CD8-positive, alpha-beta memory T cell (primary cell): ENCODE measurements at regions not wholly inside any gene's neighbourhood (a gene's known extent, or its start where the extent isn't known, plus 50 kb on each side); places are given as distances from the start of the nearest gene placed in this dataset.

Experiments
- CTCF ChIA-PET: fragments of 350-600 bp; sonication (Branson Sonifier 250); formaldehyde crosslinking; loops from one replicate; lab custom pipeline; 2021; ENCODE audit warnings: antibody characterized with exemption; lab: Charles Lee
- POLR2A ChIA-PET: fragments of 350-600 bp; sonication (Branson Sonifier 250); formaldehyde crosslinking; loops from one replicate; lab custom pipeline; 2021; ENCODE audit warnings: antibody characterized with exemption; lab: Charles Lee
- DNase-seq, 5 donors: peaks; one replicate each; pipeline versions ENCODE4 v3.0.0 to v3.0.0-alpha.2; 2020 to 2022; ENCODE audit warnings: mixed read lengths in 1 of 5
- H3K27ac ChIP-seq: one replicate; pipeline ENCODE4 v1.7.0; 2013; ENCODE audit warnings: low read depth, mild to moderate bottlenecking, low read length, moderate library complexity
- H3K27me3 ChIP-seq: 2 replicates; pipeline ENCODE4 v1.7.0; 2013; ENCODE audit warnings: low read length, mild to moderate bottlenecking; ENCODE audit not compliant: insufficient read depth, poor library complexity, severe bottlenecking
- H3K36me3 ChIP-seq: 2 replicates; pipeline ENCODE4 v1.7.0; 2013; ENCODE audit warnings: mild to moderate bottlenecking, low read length, moderate library complexity; ENCODE audit not compliant: insufficient read depth
- H3K4me1 ChIP-seq: 2 replicates; pipeline ENCODE4 v1.7.0; 2013; ENCODE audit warnings: mild to moderate bottlenecking, low read length, moderate library complexity; ENCODE audit not compliant: insufficient read depth
- H3K4me3 ChIP-seq: 2 replicates; pipeline ENCODE4 v1.7.0; 2013; ENCODE audit warnings: mild to moderate bottlenecking, low read length
- H3K9me3 ChIP-seq: 2 replicates; pipeline ENCODE4 v1.7.0; 2013; ENCODE audit warnings: mild to moderate bottlenecking, low read length
- H3K27ac Mint-ChIP-seq, 8 donors: one replicate each; pipeline ENCODE4 v1.8.0; 2020 to 2021; ENCODE audit warnings: mixed read lengths in 8 of 8, mild to moderate bottlenecking in 6 of 8, inconsistent platforms in 3 of 8, moderate library complexity in 3 of 8
- H3K27me3 Mint-ChIP-seq, 2 donors: one replicate each; pipeline ENCODE4 v1.8.0; 2020 to 2021; ENCODE audit warnings: mixed read lengths in 2 of 2, mild to moderate bottlenecking in 1 of 2, moderate library complexity in 1 of 2
- H3K36me3 Mint-ChIP-seq, 3 donors: one replicate each; pipeline ENCODE4 v1.8.0; 2020 to 2021; ENCODE audit warnings: mixed read lengths in 3 of 3, inconsistent platforms in 1 of 3, mild to moderate bottlenecking in 1 of 3
- H3K4me1 Mint-ChIP-seq, 3 donors: one replicate each; pipeline ENCODE4 v1.8.0; 2020 to 2021; ENCODE audit warnings: mixed read lengths in 3 of 3, inconsistent platforms in 1 of 3, mild to moderate bottlenecking in 1 of 3
- H3K4me3 Mint-ChIP-seq, 7 donors: one replicate each; pipeline ENCODE4 v1.8.0; 2020 to 2021; ENCODE audit warnings: mixed read lengths in 7 of 7, mild to moderate bottlenecking in 6 of 7, moderate library complexity in 4 of 7, inconsistent platforms in 2 of 7
- H3K9me3 Mint-ChIP-seq, 5 donors: one replicate each; pipeline ENCODE4 v1.8.0; 2020 to 2022; ENCODE audit warnings: mixed read lengths in 5 of 5, mild to moderate bottlenecking in 3 of 5, moderate library complexity in 2 of 5, inconsistent platforms in 1 of 5

DNA sequence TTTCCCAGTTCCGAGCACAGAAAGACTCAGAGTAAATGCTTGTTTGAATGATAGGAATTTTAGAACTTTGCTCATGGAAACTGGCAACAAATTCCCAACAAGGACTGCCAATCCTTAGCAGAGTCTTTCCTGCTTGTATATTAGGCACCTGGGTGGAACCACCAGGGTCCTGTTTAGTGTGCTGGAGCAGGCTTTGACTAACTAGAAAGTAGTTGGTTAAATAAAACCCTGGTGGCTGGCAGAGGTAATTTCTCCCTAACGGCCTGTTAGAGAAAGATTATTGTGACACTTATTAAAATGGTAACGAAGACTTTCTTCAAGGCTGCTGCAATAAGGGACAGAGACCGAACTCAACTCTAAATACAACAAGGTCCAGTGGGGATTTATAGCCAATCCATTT lies 103.6 kb upstream of the TEX13D start:
- CTCF ChIA-PET = interaction anchor here (1.4 to 2.1 kb wide), 2 partner anchors 11 to 18 kb away, joined by 3 to 5 read pairs; no protein-coding TSS in a partner anchor
- Histone ChIP-seq H3K4me1 (peaks cover 18% of the 10 kb centered on the region), H3K9me3 (no peaks in the 10 kb centered on the region), H3K27ac (no peak overlapping the region), H3K27me3 (no peaks in the 10 kb centered on the region), H3K36me3 (no peaks in the 10 kb centered on the region), H3K4me3 (no peak overlapping the region)
- no peak for DNase-seq
- Mint-ChIP-seq H3K27me3 (peaks cover 0 to 8% of the 10 kb centered on the region in 2 donors), H3K4me1 (peaks cover 32 to 59% (median 39%) of the 10 kb centered on the region in 3 donors), H3K36me3 (no peaks in the 10 kb centered on the region), H3K27ac (peak overlapping the region in 1 of 8 donors; percentile 39), H3K4me3 (no peak overlapping the region), H3K9me3 (no peaks in the 10 kb centered on the region)
- POLR2A ChIA-PET = interaction anchor here (0.7 kb wide), 1 partner anchor 10 kb away, joined by 3 read pairs; no protein-coding TSS in a partner anchor

DNA sequence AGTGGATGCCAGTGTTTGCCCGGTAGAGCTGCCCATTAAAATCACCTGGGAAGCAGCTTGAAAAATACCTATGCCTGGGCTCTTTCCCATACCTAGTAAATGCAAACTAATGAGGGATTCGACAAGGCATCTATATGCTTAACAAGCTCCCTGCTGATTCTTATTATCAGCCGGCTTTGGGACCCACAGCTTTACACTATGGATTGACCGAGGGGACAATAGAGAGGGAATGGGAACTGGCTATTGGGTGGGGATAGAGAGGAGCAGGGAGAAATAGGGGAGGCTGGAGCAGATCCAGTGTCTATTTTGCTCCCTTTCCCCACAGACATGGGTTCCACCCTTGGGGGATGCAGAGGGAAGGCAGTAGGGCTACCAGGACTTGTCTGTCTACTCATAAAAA lies 103.1 kb upstream of the TEX13D start:
- no peak for DNase-seq
- Histone ChIP-seq H3K36me3 (no peaks in the 10 kb centered on the region), H3K27me3 (no peaks in the 10 kb centered on the region), H3K27ac (no peak overlapping the region), H3K9me3 (no peaks in the 10 kb centered on the region), H3K4me3 (no peak overlapping the region), H3K4me1 (peaks cover 13% of the 10 kb centered on the region)
- Mint-ChIP-seq H3K36me3 (no peaks in the 10 kb centered on the region), H3K27me3 (peaks cover 0 to 9% of the 10 kb centered on the region in 2 donors), H3K9me3 (no peaks in the 10 kb centered on the region), H3K27ac (peak overlapping the region in 1 of 8 donors; percentile 39), H3K4me3 (no peak overlapping the region), H3K4me1 (peaks cover 28 to 55% (median 34%) of the 10 kb centered on the region in 3 donors)
- ChIA-PET POLR2A (no interaction called here), CTCF (interaction anchor here (1.4 to 2.1 kb wide), 2 partner anchors 11 to 18 kb away, joined by 3 to 5 read pairs; no protein-coding TSS in a partner anchor)

DNA sequence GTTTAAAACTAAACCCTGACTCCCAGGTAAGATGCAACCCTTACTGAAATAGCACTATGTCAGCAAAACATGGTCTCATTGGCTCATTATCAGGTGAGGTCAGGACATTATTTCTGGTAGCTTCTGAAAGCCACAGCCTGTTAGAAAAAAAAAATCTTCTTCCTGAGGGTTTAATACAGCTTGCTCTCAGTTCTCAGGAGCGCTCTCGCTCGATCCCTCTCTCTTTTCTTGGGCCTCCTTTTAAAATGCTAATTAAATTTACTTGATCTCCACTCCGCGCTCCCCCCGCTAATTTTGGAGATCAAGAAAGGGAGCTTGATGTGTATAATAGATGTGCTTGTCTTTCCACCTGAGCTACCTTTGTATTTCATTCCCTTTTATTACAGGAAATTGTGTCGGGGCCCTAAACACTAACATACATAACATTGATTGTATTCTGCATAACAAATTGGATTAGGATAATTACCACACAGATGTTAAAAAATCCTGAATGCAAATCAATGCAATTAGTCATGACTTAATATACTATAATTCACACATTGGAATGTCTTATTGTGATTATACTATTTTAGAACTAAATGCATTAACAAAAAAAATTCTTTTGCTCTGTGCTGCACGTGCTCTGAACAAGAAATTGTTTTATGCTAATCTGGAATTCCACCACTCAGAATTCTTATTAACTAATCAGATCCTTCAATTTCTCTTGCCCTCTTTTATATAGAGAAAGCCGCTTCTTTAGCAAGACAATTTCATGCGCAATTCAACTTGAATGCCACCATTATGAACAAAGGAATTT lies 101.6 kb upstream of the TEX13D start:
- Histone ChIP-seq H3K9me3 (no peaks in the 10 kb centered on the region), H3K36me3 (no peaks in the 10 kb centered on the region), H3K4me3 (no peak overlapping the region), H3K27me3 (no peaks in the 10 kb centered on the region), H3K27ac (no peak overlapping the region), H3K4me1 (peaks cover 8% of the 10 kb centered on the region)
- no peaks in the 10 kb centered on the region for H3K36me3 Mint-ChIP-seq
- no peak for DNase-seq
- peaks cover 17 to 41% (median 20%) of the 10 kb centered on the region in 3 donors for H3K4me1 Mint-ChIP-seq
- H3K27ac Mint-ChIP-seq = peak overlapping the region in 2 of 8 donors; percentile 8 to 60
- peaks cover 0 to 11% of the 10 kb centered on the region in 2 donors for H3K27me3 Mint-ChIP-seq
- POLR2A ChIA-PET = no interaction called here
- CTCF ChIA-PET = no interaction called here
- peak overlapping the region in 3 of 7 donors; percentile 25 to 37 (median 26) for H3K4me3 Mint-ChIP-seq
- H3K9me3 Mint-ChIP-seq = no peaks in the 10 kb centered on the region

DNA sequence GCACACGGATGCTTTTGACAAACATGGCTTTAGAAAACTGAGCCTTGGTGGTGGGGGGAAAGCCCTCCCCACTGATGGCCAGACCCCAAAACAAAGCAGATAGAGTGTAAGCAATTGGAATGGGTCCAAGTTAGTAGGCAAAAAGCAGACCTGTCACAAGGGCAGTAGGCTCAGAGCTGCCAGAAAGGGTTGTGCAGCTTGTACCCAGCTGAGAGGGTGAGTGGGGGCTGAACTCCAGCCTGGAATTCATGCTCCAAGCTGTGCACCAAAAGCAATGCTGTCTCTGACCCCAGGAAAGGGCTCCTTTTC lies 101.1 kb upstream of the TEX13D start:
- Mint-ChIP-seq H3K27ac (no peak overlapping the region), H3K27me3 (peaks cover 0 to 11% of the 10 kb centered on the region in 2 donors), H3K36me3 (no peaks in the 10 kb centered on the region), H3K4me3 (no peak overlapping the region), H3K4me1 (peaks cover 12 to 40% (median 19%) of the 10 kb centered on the region in 3 donors), H3K9me3 (no peaks in the 10 kb centered on the region)
- Histone ChIP-seq H3K4me1 (peaks cover 8% of the 10 kb centered on the region), H3K4me3 (no peak overlapping the region), H3K9me3 (no peaks in the 10 kb centered on the region), H3K27me3 (no peaks in the 10 kb centered on the region), H3K27ac (no peak overlapping the region), H3K36me3 (no peaks in the 10 kb centered on the region)
- POLR2A ChIA-PET = no interaction called here
- no peak for DNase-seq
- CTCF ChIA-PET = no interaction called here

DNA sequence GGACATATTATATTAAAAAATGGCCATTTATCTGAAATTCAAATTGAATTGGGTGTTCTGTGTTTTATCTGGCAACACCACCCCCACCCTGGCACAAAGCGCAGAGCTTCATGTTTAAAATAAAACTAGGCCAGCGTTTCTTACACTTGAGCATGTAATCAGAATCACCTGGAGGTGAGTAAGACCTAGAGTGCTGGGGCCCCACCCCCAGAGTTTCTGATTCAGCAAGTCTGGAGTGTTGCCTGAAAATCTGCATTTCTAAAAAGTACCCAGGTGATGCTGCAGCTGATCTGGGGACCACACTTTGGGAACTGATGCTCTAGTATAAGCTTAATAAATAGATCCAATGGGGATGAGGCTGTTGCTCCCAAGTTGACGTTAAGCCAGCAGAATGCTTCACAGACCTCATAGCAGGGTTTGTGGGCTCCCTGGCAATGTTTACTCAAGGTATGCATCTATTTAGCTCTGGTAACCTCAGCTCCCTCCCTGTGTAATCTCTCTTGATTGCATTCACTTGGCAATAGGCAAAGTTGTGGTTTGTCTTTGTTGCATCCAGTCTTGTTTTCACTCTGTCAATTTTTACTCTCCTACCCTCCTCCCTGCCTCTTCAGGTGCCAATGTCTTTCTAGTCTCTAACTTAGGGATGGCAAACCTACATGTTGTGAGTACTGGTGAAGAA lies 99.8 kb upstream of the TEX13D start:
- Histone ChIP-seq H3K4me1 (peaks cover 13% of the 10 kb centered on the region), H3K36me3 (no peaks in the 10 kb centered on the region), H3K4me3 (no peak overlapping the region), H3K27me3 (no peaks in the 10 kb centered on the region), H3K27ac (no peak overlapping the region), H3K9me3 (no peaks in the 10 kb centered on the region)
- peaks cover 12 to 42% (median 25%) of the 10 kb centered on the region in 3 donors for H3K4me1 Mint-ChIP-seq
- H3K36me3 Mint-ChIP-seq = no peaks in the 10 kb centered on the region
- peaks cover 0 to 11% of the 10 kb centered on the region in 2 donors for H3K27me3 Mint-ChIP-seq
- ChIA-PET CTCF (no interaction called here), POLR2A (no interaction called here)
- H3K9me3 Mint-ChIP-seq = no peaks in the 10 kb centered on the region
- H3K4me3 Mint-ChIP-seq = peak overlapping the region in 1 of 7 donors; percentile 20
- peak overlapping the region in 5 of 8 donors; percentile 2 to 96 (median 50) for H3K27ac Mint-ChIP-seq
- no peak for DNase-seq

DNA sequence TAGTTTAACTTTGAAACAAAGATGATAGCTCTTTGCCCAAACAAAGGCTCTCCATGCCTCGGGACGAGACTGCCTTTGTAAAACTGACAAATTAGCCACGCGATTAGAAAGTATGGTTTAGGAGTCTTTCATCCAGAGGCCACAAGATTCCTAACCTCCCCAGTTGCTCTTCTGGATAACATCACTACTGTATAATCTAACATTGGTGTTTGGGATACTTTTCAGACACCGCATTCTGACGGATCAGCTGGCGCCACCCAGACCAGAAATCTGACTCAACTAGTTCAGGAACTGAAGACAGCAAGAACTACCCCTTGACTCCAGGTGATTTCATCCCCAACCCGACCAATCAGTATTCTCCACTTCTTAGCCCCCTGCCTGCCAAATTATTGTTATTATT lies 98.1 kb upstream of the TEX13D start:
- Mint-ChIP-seq H3K4me1 (peaks cover 21 to 49% (median 42%) of the 10 kb centered on the region in 3 donors), H3K4me3 (no peak overlapping the region), H3K27me3 (peaks cover 0 to 11% of the 10 kb centered on the region in 2 donors), H3K27ac (no peak overlapping the region), H3K9me3 (no peaks in the 10 kb centered on the region), H3K36me3 (no peaks in the 10 kb centered on the region)
- POLR2A ChIA-PET = no interaction called here
- no peak for DNase-seq
- CTCF ChIA-PET = no interaction called here
- H3K27me3 ChIP-seq = no peaks in the 10 kb centered on the region
- no peak overlapping the region for H3K4me3 ChIP-seq
- H3K4me1 ChIP-seq = peaks cover 23% of the 10 kb centered on the region
- H3K9me3 ChIP-seq = no peaks in the 10 kb centered on the region
- no peak overlapping the region for H3K27ac ChIP-seq
- no peaks in the 10 kb centered on the region for H3K36me3 ChIP-seq

DNA sequence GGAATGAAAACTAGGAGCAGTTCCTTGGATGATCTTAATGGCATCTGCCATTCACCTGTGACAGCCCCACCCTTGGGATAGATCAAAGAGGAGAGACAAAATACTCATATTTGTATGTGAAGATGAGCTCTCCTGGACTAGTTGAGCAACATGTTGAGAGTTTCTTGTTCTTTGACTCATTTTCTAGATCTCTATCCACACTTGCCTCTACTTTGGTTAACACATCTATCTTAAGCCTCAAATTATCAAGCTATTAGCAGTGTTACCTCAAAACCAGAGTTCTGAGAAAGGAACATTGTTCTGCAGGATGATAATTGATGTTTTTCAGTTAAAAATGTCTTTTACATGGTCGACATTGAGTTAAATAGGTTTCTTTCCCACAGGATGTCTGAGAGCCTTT lies 94.2 kb upstream of the TEX13D start:
- H3K4me3 Mint-ChIP-seq = peak overlapping the region in 6 of 7 donors; percentile 4 to 66 (median 25)
- no peaks in the 10 kb centered on the region for H3K9me3 Mint-ChIP-seq
- H3K27me3 Mint-ChIP-seq = peaks cover 0 to 3% of the 10 kb centered on the region in 2 donors
- Histone ChIP-seq H3K4me1 (peaks cover 25% of the 10 kb centered on the region), H3K36me3 (no peaks in the 10 kb centered on the region), H3K27me3 (no peaks in the 10 kb centered on the region), H3K4me3 (no peak overlapping the region), H3K9me3 (no peaks in the 10 kb centered on the region), H3K27ac (no peak overlapping the region)
- peaks cover 26 to 50% (median 48%) of the 10 kb centered on the region in 3 donors for H3K4me1 Mint-ChIP-seq
- peak overlapping the region in 7 of 8 donors; percentile 9 to 78 (median 66) for H3K27ac Mint-ChIP-seq
- no peaks in the 10 kb centered on the region for H3K36me3 Mint-ChIP-seq
- CTCF ChIA-PET = no interaction called here
- POLR2A ChIA-PET = interaction anchor here (0.6 kb wide), 2 partner anchors 10 to 69 kb away, joined by 3 read pairs; no protein-coding TSS in a partner anchor
- DNase-seq = no peak

DNA sequence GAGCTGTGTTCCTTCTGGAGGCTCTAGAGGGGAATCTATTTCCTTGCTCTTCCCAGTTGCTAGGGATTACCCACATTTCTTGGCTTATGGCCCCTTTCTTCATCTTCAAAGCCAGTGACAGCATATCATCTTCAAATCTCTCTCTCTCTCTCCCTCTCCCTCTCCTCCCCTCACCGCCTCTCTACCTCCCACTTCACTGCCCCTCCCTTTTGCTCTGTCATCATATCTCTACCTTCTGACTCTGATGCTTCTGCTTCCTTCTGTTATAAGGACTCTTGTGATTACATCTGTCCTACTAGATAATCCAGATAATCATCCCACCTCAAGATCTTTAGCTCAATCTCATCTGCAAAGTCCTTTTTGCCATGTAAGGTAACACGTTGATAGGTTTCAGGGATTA lies 93.1 kb upstream of the TEX13D start:
- peak overlapping the region; percentile 27 to 83 (median 59) for H3K4me3 Mint-ChIP-seq
- POLR2A ChIA-PET = no interaction called here
- peaks cover 25% of the 10 kb centered on the region for H3K4me1 ChIP-seq
- DNase-seq = no peak
- CTCF ChIA-PET = no interaction called here
- H3K9me3 ChIP-seq = no peaks in the 10 kb centered on the region
- peak overlapping the region; percentile 2 to 93 (median 50) for H3K27ac Mint-ChIP-seq
- no peaks in the 10 kb centered on the region for H3K9me3 Mint-ChIP-seq
- H3K27me3 Mint-ChIP-seq = peaks cover 0 to 2% of the 10 kb centered on the region in 2 donors
- peak overlapping the region; percentile 53 for H3K4me3 ChIP-seq
- no peaks in the 10 kb centered on the region for H3K27me3 ChIP-seq
- no peaks in the 10 kb centered on the region for H3K36me3 ChIP-seq
- H3K4me1 Mint-ChIP-seq = peaks cover 26 to 58% (median 46%) of the 10 kb centered on the region in 3 donors
- H3K27ac ChIP-seq = no peak overlapping the region
- H3K36me3 Mint-ChIP-seq = no peaks in the 10 kb centered on the region
